ENCODE measurements at regions not wholly inside any gene's neighbourhood (a gene's known extent, or its start where the extent isn't known, plus 50 kb on each side); places are given as distances from the start of the nearest gene placed in this dataset.

- H3K27ac ChIP-seq (ENCODE audit: low read depth, low read length, severe bottlenecking), result peak overlapping the region; percentile 74
Observed at GRCh38 chr13:30114571-30115256, 192.6 kb downstream of the KATNAL1 start.

GRCh38 chr13:30113983-30114570 is 193.3 kb downstream of the KATNAL1 start:
- peak overlapping the region; percentile 45 for H3K4me3 ChIP-seq (ENCODE audit: extremely low read depth, insufficient read depth, low read length, poor library complexity, severe bottlenecking)
- no peaks in the 10 kb centered on the region for H3K36me3 ChIP-seq (ENCODE audit: control insufficient read depth, insufficient read depth, low read length)
- peaks cover 18% of the 10 kb centered on the region for H3K4me1 ChIP-seq (ENCODE audit: control insufficient read depth, insufficient read depth, low read length, poor library complexity, severe bottlenecking)
- no peaks in the 10 kb centered on the region for H3K9me3 ChIP-seq (ENCODE audit: control insufficient read depth, low read length)
- peak overlapping the region; percentile 74 for H3K27ac ChIP-seq (ENCODE audit: low read depth, low read length, severe bottlenecking)
- 55 to 72% methylated on average over 9 to 10 of the region's 15 CpGs for WGBS, 2 experiments (ENCODE audit: insufficient coverage in 2 of 2)

More at GRCh38 chr13:30114571-30115256, 192.6 kb downstream of the KATNAL1 start:
- Histone ChIP-seq H3K36me3 (ENCODE audit: control insufficient read depth, insufficient read depth, low read length) (no peaks in the 10 kb centered on the region), H3K4me1 (ENCODE audit: control insufficient read depth, insufficient read depth, low read length, poor library complexity, severe bottlenecking) (peaks cover 20% of the 10 kb centered on the region), H3K9me3 (ENCODE audit: control insufficient read depth, low read length) (no peaks in the 10 kb centered on the region), H3K4me3 (ENCODE audit: extremely low read depth, insufficient read depth, low read length, poor library complexity, severe bottlenecking) (peak overlapping the region; percentile 45)
- WGBS, 2 experiments (ENCODE audit: insufficient coverage in 2 of 2), result 0 to 1% methylated on average over 46 to 59 of the region's 67 CpGs

GRCh38 chr13:30113551-30113950 is 193.8 kb downstream of the KATNAL1 start:
- Histone ChIP-seq H3K9me3 (ENCODE audit: control insufficient read depth, low read length) (no peaks in the 10 kb centered on the region), H3K36me3 (ENCODE audit: control insufficient read depth, insufficient read depth, low read length) (no peaks in the 10 kb centered on the region), H3K4me3 (ENCODE audit: extremely low read depth, insufficient read depth, low read length, poor library complexity, severe bottlenecking) (no peak overlapping the region), H3K27ac (ENCODE audit: low read depth, low read length, severe bottlenecking) (peak overlapping the region; percentile 74), H3K4me1 (ENCODE audit: control insufficient read depth, insufficient read depth, low read length, poor library complexity, severe bottlenecking) (peaks cover 18% of the 10 kb centered on the region)
- WGBS, 2 experiments (ENCODE audit: insufficient coverage in 2 of 2), result 90 to 100% methylated on average over 2 of the region's 5 CpGs

- no peaks in the 10 kb centered on the region for H3K9me3 ChIP-seq (ENCODE audit: control insufficient read depth, low read length)
- H3K27ac ChIP-seq (ENCODE audit: low read depth, low read length, severe bottlenecking), result no peak overlapping the region
- WGBS, 2 experiments (ENCODE audit: insufficient coverage in 2 of 2), result 31 to 50% methylated on average over 7 to 15 of the region's 19 CpGs
- peaks cover 20% of the 10 kb centered on the region for H3K4me1 ChIP-seq (ENCODE audit: control insufficient read depth, insufficient read depth, low read length, poor library complexity, severe bottlenecking)
- no peak overlapping the region for H3K4me3 ChIP-seq (ENCODE audit: extremely low read depth, insufficient read depth, low read length, poor library complexity, severe bottlenecking)
- no peaks in the 10 kb centered on the region for H3K36me3 ChIP-seq (ENCODE audit: control insufficient read depth, insufficient read depth, low read length)
Observed at GRCh38 chr13:30112602-30113435, 194.5 kb downstream of the KATNAL1 start.

- Histone ChIP-seq H3K4me1 (ENCODE audit: control insufficient read depth, insufficient read depth, low read length, poor library complexity, severe bottlenecking) (peaks cover 24% of the 10 kb centered on the region), H3K9me3 (ENCODE audit: control insufficient read depth, low read length) (no peaks in the 10 kb centered on the region), H3K27ac (ENCODE audit: low read depth, low read length, severe bottlenecking) (no peak overlapping the region), H3K4me3 (ENCODE audit: extremely low read depth, insufficient read depth, low read length, poor library complexity, severe bottlenecking) (no peak overlapping the region), H3K36me3 (ENCODE audit: control insufficient read depth, insufficient read depth, low read length) (no peaks in the 10 kb centered on the region)
- 90 to 94% methylated on average over 4 to 5 of the region's 5 CpGs for WGBS, 2 experiments (ENCODE audit: insufficient coverage in 2 of 2)
Observed at GRCh38 chr13:30111810-30112209, 195.5 kb downstream of the KATNAL1 start.

GRCh38 chr13:30110301-30111070 is 196.9 kb downstream of the KATNAL1 start:
- no peaks in the 10 kb centered on the region for H3K9me3 ChIP-seq (ENCODE audit: control insufficient read depth, low read length)
- H3K4me3 ChIP-seq (ENCODE audit: extremely low read depth, insufficient read depth, low read length, poor library complexity, severe bottlenecking), result no peak overlapping the region
- H3K27ac ChIP-seq (ENCODE audit: low read depth, low read length, severe bottlenecking), result peak overlapping the region; percentile 53
- H3K36me3 ChIP-seq (ENCODE audit: control insufficient read depth, insufficient read depth, low read length), result no peaks in the 10 kb centered on the region
- WGBS, 2 experiments (ENCODE audit: insufficient coverage in 2 of 2), result 84 to 86% methylated on average over 8 to 9 of the region's 11 CpGs
- H3K4me1 ChIP-seq (ENCODE audit: control insufficient read depth, insufficient read depth, low read length, poor library complexity, severe bottlenecking), result peaks cover 24% of the 10 kb centered on the region

GRCh38 chr13:30109471-30110135 is 197.7 kb downstream of the KATNAL1 start:
- Histone ChIP-seq H3K36me3 (ENCODE audit: control insufficient read depth, insufficient read depth, low read length) (no peaks in the 10 kb centered on the region), H3K4me1 (ENCODE audit: control insufficient read depth, insufficient read depth, low read length, poor library complexity, severe bottlenecking) (peaks cover 26% of the 10 kb centered on the region), H3K27ac (ENCODE audit: low read depth, low read length, severe bottlenecking) (peak overlapping the region; percentile 66), H3K9me3 (ENCODE audit: control insufficient read depth, low read length) (no peaks in the 10 kb centered on the region), H3K4me3 (ENCODE audit: extremely low read depth, insufficient read depth, low read length, poor library complexity, severe bottlenecking) (no peak overlapping the region)
- WGBS, 2 experiments (ENCODE audit: insufficient coverage in 2 of 2), result 93 to 97% methylated on average over 3 to 5 of the region's 8 CpGs

- no peaks in the 10 kb centered on the region for H3K36me3 ChIP-seq (ENCODE audit: control insufficient read depth, insufficient read depth, low read length)
- peaks cover 23% of the 10 kb centered on the region for H3K4me1 ChIP-seq (ENCODE audit: control insufficient read depth, insufficient read depth, low read length, poor library complexity, severe bottlenecking)
- no peaks in the 10 kb centered on the region for H3K9me3 ChIP-seq (ENCODE audit: control insufficient read depth, low read length)
- 75 to 85% methylated on average over 5 to 7 of the region's 8 CpGs for WGBS, 2 experiments (ENCODE audit: insufficient coverage in 2 of 2)
- H3K4me3 ChIP-seq (ENCODE audit: extremely low read depth, insufficient read depth, low read length, poor library complexity, severe bottlenecking), result no peak overlapping the region
- no peak overlapping the region for H3K27ac ChIP-seq (ENCODE audit: low read depth, low read length, severe bottlenecking)
Observed at GRCh38 chr13:30108913-30109237, 198.5 kb downstream of the KATNAL1 start.

GRCh38 chr13:30108216-30108912 is 199.0 kb downstream of the KATNAL1 start:
- Histone ChIP-seq H3K4me3 (ENCODE audit: extremely low read depth, insufficient read depth, low read length, poor library complexity, severe bottlenecking) (no peak overlapping the region), H3K4me1 (ENCODE audit: control insufficient read depth, insufficient read depth, low read length, poor library complexity, severe bottlenecking) (peaks cover 19% of the 10 kb centered on the region), H3K9me3 (ENCODE audit: control insufficient read depth, low read length) (no peaks in the 10 kb centered on the region), H3K27ac (ENCODE audit: low read depth, low read length, severe bottlenecking) (no peak overlapping the region), H3K36me3 (ENCODE audit: control insufficient read depth, insufficient read depth, low read length) (no peaks in the 10 kb centered on the region)
- 90 to 94% methylated on average over 12 of the region's 13 CpGs for WGBS, 2 experiments (ENCODE audit: insufficient coverage in 2 of 2)
